BLaER1 treated with 17β-estradiol and CSF1 and Interleukin-3, amounts not matched to agents 10 nM and 100 nM (cell line): ENCODE measurements at regions not wholly inside any gene's neighbourhood (a gene's known extent, or its start where the extent isn't known, plus 50 kb on each side); places are given as distances from the start of the nearest gene placed in this dataset.
A peak's percentile ranks its signal among the peaks of the same experiment; 100 is the strongest.

ENCODE experiments used
- H3K27ac ChIP-seq, 11 experiments: shearing (Covaris generic); formaldehyde crosslinking; 2 replicates each; pipeline ENCODE4 v1.8.1; 2022
- H3K27me3 ChIP-seq, 11 experiments: shearing (Covaris generic); formaldehyde crosslinking; 2 replicates each; pipeline ENCODE4 v1.8.1; 2022
- H3K36me3 ChIP-seq, 11 experiments: shearing (Covaris generic); formaldehyde crosslinking; 2 replicates each; pipeline ENCODE4 v1.8.1; 2022
- H3K4me1 ChIP-seq, 10 experiments: shearing (Covaris generic); formaldehyde crosslinking; 2 replicates each; pipeline ENCODE4 v1.8.1; 2022
- H3K4me2 ChIP-seq, 11 experiments: shearing (Covaris generic); formaldehyde crosslinking; 2 replicates each; pipeline ENCODE4 v1.8.1; 2022
- H3K4me3 ChIP-seq, 10 experiments: shearing (Covaris generic); formaldehyde crosslinking; 2 replicates each; pipeline ENCODE4 v1.8.1; 2022
- H3K9ac ChIP-seq, 11 experiments: shearing (Covaris generic); formaldehyde crosslinking; 2 replicates each; pipeline ENCODE4 v1.8.1; 2022
- H3K9me3 ChIP-seq, 11 experiments: shearing (Covaris generic); formaldehyde crosslinking; replicated peaks in 1 of 11; 2 replicates each; pipeline ENCODE4 v1.8.1; 2022
- H4K20me1 ChIP-seq, 11 experiments: shearing (Covaris generic); formaldehyde crosslinking; 2 replicates each; pipeline ENCODE4 v1.8.1; 2022
- Cebpa-rat ChIP-seq, 11 experiments: shearing (Covaris generic); IDR thresholded peaks; 2 replicates each; pipeline ENCODE4 v1.8.1; 2022

- Histone ChIP-seq H3K9ac (no peak overlapping the region), H4K20me1 (no peaks in the 10 kb centered on the region), H3K27ac (no peak overlapping the region), H3K27me3 (no peaks in the 10 kb centered on the region), H3K4me2 (no peak overlapping the region), H3K36me3 (no peaks in the 10 kb centered on the region), H3K4me1 (no peaks in the 10 kb centered on the region), H3K9me3 (peaks cover 0 to 6% (median 0%) of the 10 kb centered on the region in 11 experiments; a peak in 2 of 22 replicates), H3K4me3 (no peak overlapping the region)
- TF ChIP-seq Cebpa-rat (IDR thresholded peaks at IDR 0.05): no peak
Measured at GRCh38 chr12:59867689-59868088, 271.9 kb downstream of the SLC16A7 start.

GRCh38 chr12:59871779-59872178, 275.9 kb downstream of the SLC16A7 start:
- Histone ChIP-seq H3K4me1 (peaks cover 0 to 16% (median 0%) of the 10 kb centered on the region in 10 experiments; a peak in 4 of 20 replicates), H3K27me3 (no peaks in the 10 kb centered on the region), H3K27ac (no peak overlapping the region), H3K9me3 (peaks cover 0 to 12% (median 0%) of the 10 kb centered on the region in 11 experiments; a peak in 2 of 22 replicates), H3K4me2 (no peak overlapping the region), H3K36me3 (no peaks in the 10 kb centered on the region), H3K4me3 (no peak overlapping the region), H4K20me1 (no peaks in the 10 kb centered on the region), H3K9ac (no peak overlapping the region)
- no peak for TF ChIP-seq Cebpa-rat (IDR thresholded peaks at IDR 0.05)

- Histone ChIP-seq H3K36me3 (no peaks in the 10 kb centered on the region), H3K4me2 (no peak overlapping the region), H3K9ac (no peak overlapping the region), H4K20me1 (no peaks in the 10 kb centered on the region), H3K4me1 (peaks cover 0 to 16% (median 0%) of the 10 kb centered on the region in 10 experiments; a peak in 4 of 20 replicates), H3K27me3 (no peaks in the 10 kb centered on the region), H3K9me3 (peaks cover 0 to 12% (median 0%) of the 10 kb centered on the region in 11 experiments; a peak in 2 of 22 replicates), H3K4me3 (no peak overlapping the region), H3K27ac (no peak overlapping the region)
- no peak for TF ChIP-seq Cebpa-rat (IDR thresholded peaks at IDR 0.05)
Measured at GRCh38 chr12:59873136-59873535, 277.3 kb downstream of the SLC16A7 start.

GRCh38 chr12:59874781-59875180, 279.0 kb downstream of the SLC16A7 start:
- no peak overlapping the region for H3K27ac ChIP-seq
- H3K27me3 ChIP-seq: no peaks in the 10 kb centered on the region
- H3K9me3 ChIP-seq: peaks cover 0 to 12% (median 0%) of the 10 kb centered on the region in 11 experiments; a peak in 2 of 22 replicates
- peak overlapping the region in 2 of 11 experiments; percentile 35 to 58; a peak in 4 of 22 replicates for H3K4me2 ChIP-seq
- no peaks in the 10 kb centered on the region for H4K20me1 ChIP-seq
- no peak overlapping the region for H3K4me3 ChIP-seq
- H3K4me1 ChIP-seq: peaks cover 0 to 16% (median 0%) of the 10 kb centered on the region in 10 experiments; a peak in 4 of 20 replicates
- no peak overlapping the region for H3K9ac ChIP-seq
- TF ChIP-seq Cebpa-rat (IDR thresholded peaks at IDR 0.05): no peak
- no peaks in the 10 kb centered on the region for H3K36me3 ChIP-seq

- no peak overlapping the region for H3K27ac ChIP-seq
- H3K36me3 ChIP-seq: no peaks in the 10 kb centered on the region
- H3K9me3 ChIP-seq: no peaks in the 10 kb centered on the region
- peaks cover 0 to 4% (median 0%) of the 10 kb centered on the region in 10 experiments; a peak in 2 of 20 replicates for H3K4me1 ChIP-seq
- TF ChIP-seq Cebpa-rat (IDR thresholded peaks at IDR 0.05): no peak
- H3K9ac ChIP-seq: no peak overlapping the region
- no peaks in the 10 kb centered on the region for H3K27me3 ChIP-seq
- no peak overlapping the region for H3K4me2 ChIP-seq
- no peaks in the 10 kb centered on the region for H4K20me1 ChIP-seq
- no peak overlapping the region for H3K4me3 ChIP-seq
Measured at GRCh38 chr12:59886131-59886733, 290.4 kb downstream of the SLC16A7 start.

GRCh38 chr12:59887178-59887577, 291.3 kb downstream of the SLC16A7 start:
- TF ChIP-seq Cebpa-rat (IDR thresholded peaks at IDR 0.05): no peak
- no peaks in the 10 kb centered on the region for H3K36me3 ChIP-seq
- H3K4me3 ChIP-seq: no peak overlapping the region
- H3K9me3 ChIP-seq: no peaks in the 10 kb centered on the region
- peaks cover 0 to 4% (median 0%) of the 10 kb centered on the region in 10 experiments; a peak in 2 of 20 replicates for H3K4me1 ChIP-seq
- H3K4me2 ChIP-seq: no peak overlapping the region
- H3K27ac ChIP-seq: no peak overlapping the region
- H3K27me3 ChIP-seq: no peaks in the 10 kb centered on the region
- no peaks in the 10 kb centered on the region for H4K20me1 ChIP-seq
- no peak overlapping the region for H3K9ac ChIP-seq

GRCh38 chr12:59890896-59891579, 295.2 kb downstream of the SLC16A7 start:
- TF ChIP-seq Cebpa-rat (IDR thresholded peaks at IDR 0.05): no peak
- Histone ChIP-seq H3K4me1 (peaks cover 0 to 4% (median 0%) of the 10 kb centered on the region in 10 experiments; a peak in 2 of 20 replicates), H3K4me2 (no peak overlapping the region), H3K9ac (no peak overlapping the region), H3K36me3 (no peaks in the 10 kb centered on the region), H3K27ac (no peak overlapping the region), H3K4me3 (no peak overlapping the region), H3K27me3 (no peaks in the 10 kb centered on the region), H4K20me1 (no peaks in the 10 kb centered on the region), H3K9me3 (no peaks in the 10 kb centered on the region)

GRCh38 chr12:59895166-59895775, 299.4 kb downstream of the SLC16A7 start:
- Histone ChIP-seq H3K27ac (no peak overlapping the region), H3K4me3 (no peak overlapping the region), H3K36me3 (no peaks in the 10 kb centered on the region), H3K4me1 (no peaks in the 10 kb centered on the region), H3K27me3 (no peaks in the 10 kb centered on the region), H3K9ac (no peak overlapping the region), H4K20me1 (no peaks in the 10 kb centered on the region), H3K9me3 (no peaks in the 10 kb centered on the region), H3K4me2 (no peak overlapping the region)
- TF ChIP-seq Cebpa-rat (IDR thresholded peaks at IDR 0.05): no peak

- no peak overlapping the region for H3K27ac ChIP-seq
- H3K9me3 ChIP-seq: peaks cover 0 to 8% (median 0%) of the 10 kb centered on the region in 11 experiments; a peak in 3 of 22 replicates
- H3K4me2 ChIP-seq: no peak overlapping the region
- no peak overlapping the region for H3K4me3 ChIP-seq
- no peak for TF ChIP-seq Cebpa-rat (IDR thresholded peaks at IDR 0.05)
- H3K9ac ChIP-seq: no peak overlapping the region
- H3K27me3 ChIP-seq: no peaks in the 10 kb centered on the region
- H4K20me1 ChIP-seq: no peaks in the 10 kb centered on the region
- no peaks in the 10 kb centered on the region for H3K4me1 ChIP-seq
- H3K36me3 ChIP-seq: no peaks in the 10 kb centered on the region
Measured at GRCh38 chr12:59904874-59905521, 309.2 kb downstream of the SLC16A7 start.
